ENCODE measurements at regions not wholly inside any gene's neighbourhood (a gene's known extent, or its start where the extent isn't known, plus 50 kb on each side); places are given as distances from the start of the nearest gene placed in this dataset.

DNA sequence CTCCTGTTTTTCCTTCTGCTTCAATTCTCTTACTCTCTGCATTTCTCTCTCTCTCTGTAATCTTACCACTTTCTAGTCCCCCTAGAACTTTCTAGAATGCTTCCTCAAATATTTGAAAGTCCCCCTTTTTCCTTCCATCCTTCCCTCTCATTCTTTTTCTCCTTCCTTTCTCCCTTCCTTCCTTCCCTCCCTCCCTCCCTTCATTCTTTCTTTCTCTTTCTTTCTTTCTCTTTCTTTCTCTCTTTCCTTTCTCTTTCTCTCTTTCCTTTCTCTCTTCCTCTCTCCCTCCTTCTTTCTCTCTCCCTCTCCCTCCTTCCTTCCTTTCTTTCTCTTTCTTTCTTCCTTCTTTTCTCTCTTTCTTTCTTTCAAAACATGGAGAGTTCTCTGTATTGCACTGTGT is 201.4 kb upstream of the IGF1 start:
- ATAC-seq (ENCODE audit: insufficient read depth, low FRiP score) (no peak), DNase-seq (no peak)
- Histone ChIP-seq H3K36me3 (ENCODE audit: control insufficient read depth in 4 of 4, insufficient read depth in 4 of 4, low read length in 4 of 4) (no peaks in the 10 kb centered on the region), H3K27ac (ENCODE audit: low read depth in 1 of 2, low read length in 1 of 2) (no peak overlapping the region), H3K4me1 (ENCODE audit: control insufficient read depth in 5 of 5, insufficient read depth in 5 of 5, low read length in 5 of 5) (no peaks in the 10 kb centered on the region), H3K9me3 (ENCODE audit: control insufficient read depth in 4 of 4, insufficient read depth in 3 of 4, low read length in 3 of 4) (peaks cover 0 to 2% (median 0%) of the 10 kb centered on the region in 4 donors), H3K27me3 (ENCODE audit: control insufficient read depth in 3 of 3, insufficient read depth in 3 of 3, low read length in 2 of 3) (no peaks in the 10 kb centered on the region), H3K9ac (ENCODE audit: insufficient read depth in 1 of 2, low read length in 2 of 2) (no peak overlapping the region), H3K4me3 (no peak overlapping the region)
- TF ChIP-seq, protein P1, sequence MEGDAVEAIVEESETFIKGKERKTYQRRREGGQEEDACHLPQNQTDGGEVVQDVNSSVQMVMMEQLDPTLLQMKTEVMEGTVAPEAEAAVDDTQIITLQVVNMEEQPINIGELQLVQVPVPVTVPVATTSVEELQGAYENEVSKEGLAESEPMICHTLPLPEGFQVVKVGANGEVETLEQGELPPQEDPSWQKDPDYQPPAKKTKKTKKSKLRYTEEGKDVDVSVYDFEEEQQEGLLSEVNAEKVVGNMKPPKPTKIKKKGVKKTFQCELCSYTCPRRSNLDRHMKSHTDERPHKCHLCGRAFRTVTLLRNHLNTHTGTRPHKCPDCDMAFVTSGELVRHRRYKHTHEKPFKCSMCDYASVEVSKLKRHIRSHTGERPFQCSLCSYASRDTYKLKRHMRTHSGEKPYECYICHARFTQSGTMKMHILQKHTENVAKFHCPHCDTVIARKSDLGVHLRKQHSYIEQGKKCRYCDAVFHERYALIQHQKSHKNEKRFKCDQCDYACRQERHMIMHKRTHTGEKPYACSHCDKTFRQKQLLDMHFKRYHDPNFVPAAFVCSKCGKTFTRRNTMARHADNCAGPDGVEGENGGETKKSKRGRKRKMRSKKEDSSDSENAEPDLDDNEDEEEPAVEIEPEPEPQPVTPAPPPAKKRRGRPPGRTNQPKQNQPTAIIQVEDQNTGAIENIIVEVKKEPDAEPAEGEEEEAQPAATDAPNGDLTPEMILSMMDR (IDR thresholded peaks at IDR 0.05; ENCODE audit: control extremely low read depth, extremely low read depth): no peak

DNA sequence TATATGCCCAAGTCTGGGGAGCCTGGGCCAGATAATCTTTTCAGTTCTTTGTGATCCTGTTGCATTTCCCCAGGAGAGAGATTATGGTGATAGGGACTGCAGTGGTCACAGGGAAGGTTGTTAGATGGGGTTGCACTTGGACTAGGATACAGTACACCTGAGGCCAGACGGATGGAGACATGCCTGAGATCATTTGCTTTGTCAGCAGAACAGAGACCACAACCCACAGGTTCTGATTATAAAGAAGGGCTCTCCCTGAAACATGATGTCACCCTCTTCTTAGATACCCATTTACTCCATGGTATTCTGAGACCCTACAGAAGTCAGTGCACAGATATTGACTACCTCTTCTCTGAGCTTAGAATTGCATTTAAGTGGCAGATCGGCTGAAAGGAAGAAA is 200.9 kb upstream of the IGF1 start:
- no peaks in the 10 kb centered on the region for H3K27me3 ChIP-seq (ENCODE audit: control insufficient read depth in 3 of 3, insufficient read depth in 3 of 3, low read length in 2 of 3)
- 70 to 77% methylated on average over 2 of the region's 2 CpGs for WGBS, 2 donors
- no peaks in the 10 kb centered on the region for H3K4me1 ChIP-seq (ENCODE audit: control insufficient read depth in 5 of 5, insufficient read depth in 5 of 5, low read length in 5 of 5)
- no peak for DNase-seq
- peaks cover 0 to 2% (median 0%) of the 10 kb centered on the region in 4 donors for H3K9me3 ChIP-seq (ENCODE audit: control insufficient read depth in 4 of 4, insufficient read depth in 3 of 4, low read length in 3 of 4)
- H3K4me3 ChIP-seq: no peak overlapping the region
- no peak for ATAC-seq (ENCODE audit: insufficient read depth, low FRiP score)
- no peak overlapping the region for H3K9ac ChIP-seq (ENCODE audit: insufficient read depth in 1 of 2, low read length in 2 of 2)
- H3K36me3 ChIP-seq (ENCODE audit: control insufficient read depth in 4 of 4, insufficient read depth in 4 of 4, low read length in 4 of 4): no peaks in the 10 kb centered on the region
- TF ChIP-seq, protein P1 (IDR thresholded peaks at IDR 0.05; ENCODE audit: control extremely low read depth, extremely low read depth): no peak
- H3K27ac ChIP-seq (ENCODE audit: low read depth in 1 of 2, low read length in 1 of 2): no peak overlapping the region

DNA sequence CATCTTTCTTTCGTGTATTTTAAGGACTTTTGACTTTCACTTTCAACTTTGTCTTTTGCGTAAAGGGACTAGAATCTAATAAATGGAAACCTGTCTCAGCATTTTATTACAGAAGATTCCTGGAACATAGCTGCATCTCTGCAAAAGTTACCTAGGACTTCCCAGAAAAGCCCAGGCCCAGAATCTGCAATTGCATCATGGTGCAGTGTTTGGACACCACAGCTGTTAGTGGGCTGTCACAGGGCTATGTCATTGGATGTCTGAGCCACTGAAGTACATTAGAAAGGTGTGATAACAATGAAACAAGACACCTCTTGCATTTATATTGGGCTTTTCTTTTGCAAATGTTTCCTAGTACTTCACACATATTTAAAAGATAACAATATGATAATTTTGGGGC is 199.9 kb upstream of the IGF1 start:
- Histone ChIP-seq H3K4me1 (ENCODE audit: control insufficient read depth in 5 of 5, insufficient read depth in 5 of 5, low read length in 5 of 5) (no peaks in the 10 kb centered on the region), H3K36me3 (ENCODE audit: control insufficient read depth in 4 of 4, insufficient read depth in 4 of 4, low read length in 4 of 4) (no peaks in the 10 kb centered on the region), H3K9me3 (ENCODE audit: control insufficient read depth in 4 of 4, insufficient read depth in 3 of 4, low read length in 3 of 4) (peaks cover 0 to 2% (median 0%) of the 10 kb centered on the region in 4 donors), H3K9ac (ENCODE audit: insufficient read depth in 1 of 2, low read length in 2 of 2) (no peak overlapping the region), H3K4me3 (no peak overlapping the region), H3K27ac (ENCODE audit: low read depth in 1 of 2, low read length in 1 of 2) (no peak overlapping the region), H3K27me3 (ENCODE audit: control insufficient read depth in 3 of 3, insufficient read depth in 3 of 3, low read length in 2 of 3) (no peaks in the 10 kb centered on the region)
- TF ChIP-seq, protein P1 (IDR thresholded peaks at IDR 0.05; ENCODE audit: control extremely low read depth, extremely low read depth): no peak
- ATAC-seq (ENCODE audit: insufficient read depth, low FRiP score) (no peak), DNase-seq (no peak)
- 68 to 70% methylated on average over 2 of the region's 2 CpGs for WGBS, 2 donors

DNA sequence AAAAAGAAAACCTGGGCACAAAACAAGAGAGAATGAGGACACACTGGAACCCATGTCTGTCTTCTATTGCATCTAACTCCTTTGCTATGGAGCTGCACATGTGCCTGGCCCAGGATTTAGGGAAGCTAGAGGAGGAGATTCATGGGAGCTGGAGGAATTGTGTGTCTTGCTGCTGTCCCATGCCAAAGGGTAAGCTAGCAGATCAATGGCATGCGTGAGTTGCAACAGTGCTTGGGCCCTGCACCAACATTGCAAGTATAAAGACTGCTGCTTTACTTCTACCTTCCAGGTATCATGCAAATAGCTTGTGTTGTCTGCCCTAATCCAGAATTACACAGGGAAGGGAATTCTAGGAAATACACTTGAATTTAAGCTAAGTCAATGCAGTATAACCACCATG is 196.4 kb upstream of the IGF1 start:
- Histone ChIP-seq H3K9ac (ENCODE audit: insufficient read depth in 1 of 2, low read length in 2 of 2) (no peak overlapping the region), H3K4me1 (ENCODE audit: control insufficient read depth in 5 of 5, insufficient read depth in 5 of 5, low read length in 5 of 5) (no peaks in the 10 kb centered on the region), H3K27me3 (ENCODE audit: control insufficient read depth in 3 of 3, insufficient read depth in 3 of 3, low read length in 2 of 3) (no peaks in the 10 kb centered on the region), H3K4me3 (no peak overlapping the region), H3K9me3 (ENCODE audit: control insufficient read depth in 4 of 4, insufficient read depth in 3 of 4, low read length in 3 of 4) (peaks cover 0 to 3% (median 1%) of the 10 kb centered on the region in 4 donors), H3K27ac (ENCODE audit: low read depth in 1 of 2, low read length in 1 of 2) (no peak overlapping the region), H3K36me3 (ENCODE audit: control insufficient read depth in 4 of 4, insufficient read depth in 4 of 4, low read length in 4 of 4) (no peaks in the 10 kb centered on the region)
- TF ChIP-seq, protein P1 (IDR thresholded peaks at IDR 0.05; ENCODE audit: control extremely low read depth, extremely low read depth): no peak
- ATAC-seq (ENCODE audit: insufficient read depth, low FRiP score) (no peak), DNase-seq (no peak)
- WGBS, 2 donors: 92 to 95% methylated on average over 1 of the region's 1 CpG
